H4 (cell line): ENCODE measurements at regions not wholly inside any gene's neighbourhood (a gene's known extent, or its start where the extent isn't known, plus 50 kb on each side); places are given as distances from the start of the nearest gene placed in this dataset.

Source experiments
- DNase-seq: peaks from one replicate; pipeline ENCODE4 v3.0.0-alpha.2; 2015; ENCODE audit warnings: low spot score

- DNase-seq, result no peak
Measured at GRCh38 chr11:131234221-131234620, 136.2 kb upstream of the NTM start.

DNA sequence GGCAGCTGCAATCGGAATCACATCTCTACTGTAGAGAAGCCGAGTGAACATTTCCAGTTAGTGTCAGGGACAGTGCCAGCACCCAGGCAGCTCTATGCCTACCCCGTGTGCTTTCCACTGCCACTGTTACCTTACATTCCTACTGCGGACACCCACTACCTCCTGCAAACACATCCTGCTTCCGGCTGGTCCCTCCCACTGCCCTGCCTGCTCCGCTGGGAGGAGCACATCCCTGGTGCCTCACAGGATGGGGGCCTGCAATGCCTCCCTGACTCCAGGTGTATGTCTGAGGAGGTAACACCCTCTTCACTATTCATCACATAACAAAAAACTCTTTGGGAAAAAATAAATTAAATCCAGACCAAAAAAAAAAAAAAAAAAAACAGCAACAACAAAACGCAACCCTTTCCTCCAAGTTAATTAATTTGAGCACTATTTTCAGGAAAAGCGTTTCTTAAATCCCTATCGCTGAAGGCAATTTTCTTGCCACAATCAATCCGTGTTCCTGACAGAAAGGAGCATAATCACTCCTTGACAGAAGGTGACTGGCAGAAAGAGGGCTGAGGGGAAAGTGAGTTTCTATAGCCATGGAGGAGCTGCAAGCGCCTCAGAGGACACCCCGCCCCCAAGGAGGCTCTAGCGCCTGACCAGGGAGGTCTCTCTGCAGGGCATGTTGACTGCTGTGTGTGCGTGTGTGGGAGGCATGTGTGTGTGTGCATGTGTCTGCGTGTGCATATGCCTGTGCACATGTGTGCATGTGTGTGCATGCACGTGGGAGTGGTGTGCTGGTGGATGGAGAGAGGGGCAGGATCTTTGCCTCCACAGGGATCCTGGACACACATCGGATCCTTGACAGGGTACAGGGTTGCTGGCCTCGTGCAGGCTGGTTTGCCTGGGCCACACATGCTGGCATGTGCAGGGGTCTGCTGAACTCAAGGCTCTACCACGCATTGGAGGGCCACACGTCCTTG is 134.8 kb upstream of the NTM start:
- no peak for DNase-seq

DNA sequence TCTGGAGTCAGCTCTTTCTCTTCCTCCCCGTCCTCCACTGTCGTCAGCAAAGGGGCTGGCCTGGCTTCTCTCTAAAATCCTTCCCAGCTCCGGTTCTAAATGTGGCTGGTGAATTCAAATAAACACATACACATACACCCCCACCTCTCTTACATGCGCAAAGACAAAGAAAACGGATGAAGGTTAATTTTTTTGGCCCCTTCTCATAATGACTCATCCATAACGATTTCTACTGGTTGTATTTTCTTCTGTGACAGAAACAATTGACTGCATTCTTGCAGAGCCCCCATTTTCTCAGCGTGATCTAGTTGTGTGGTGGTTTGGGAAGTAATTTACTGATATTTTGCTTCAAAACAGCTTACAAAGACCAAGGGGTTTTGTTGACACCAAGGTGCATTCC is 130.0 kb upstream of the NTM start:
- peak; percentile 50 for DNase-seq

DNA sequence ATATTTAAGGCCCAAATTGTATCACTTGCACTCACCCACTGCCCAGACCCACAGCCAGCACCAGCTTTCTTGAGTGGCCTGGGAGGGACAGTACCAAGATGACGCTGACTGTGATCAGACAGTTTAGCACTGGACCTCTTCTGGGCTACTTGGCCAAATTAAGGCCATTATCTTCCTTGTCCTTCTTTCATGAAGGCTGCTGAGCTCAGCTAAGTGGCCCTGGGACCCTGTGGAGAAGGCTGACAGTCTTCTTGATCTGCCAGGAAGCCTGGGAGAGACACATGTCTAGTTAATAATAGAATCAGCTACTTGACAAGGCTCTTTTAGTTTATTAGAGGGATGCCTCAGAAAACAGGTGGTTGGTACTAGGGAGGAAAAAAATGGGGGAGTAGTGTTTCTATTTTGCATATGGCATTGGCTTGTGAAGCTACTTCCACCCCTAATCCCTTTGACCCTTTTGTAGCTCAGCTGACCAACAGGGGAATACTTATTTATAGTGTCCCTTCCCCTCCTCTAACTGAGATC is 127.9 kb upstream of the NTM start:
- DNase-seq, result no peak

GRCh38 chr11:131246156-131246555 is 124.3 kb upstream of the NTM start:
- DNase-seq, result no peak

DNA sequence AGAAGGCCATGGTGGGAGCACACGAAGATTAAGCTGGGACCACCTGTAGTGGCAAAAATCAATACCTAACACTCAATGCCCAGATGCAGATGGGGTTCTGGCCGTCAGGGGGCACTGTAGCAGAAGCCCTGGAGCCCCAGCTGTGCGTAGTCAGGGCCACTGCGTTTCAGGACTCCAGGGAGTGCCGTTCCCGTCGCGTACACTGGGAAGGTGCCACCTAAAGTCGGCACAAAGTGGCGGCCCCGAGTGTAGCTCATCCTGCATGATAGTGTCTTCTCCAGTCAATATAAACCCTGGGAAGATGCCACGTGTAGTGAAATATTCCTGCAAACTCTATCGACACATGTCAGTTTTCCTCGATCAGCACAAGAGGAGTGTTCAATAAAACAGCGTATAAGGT is 123.8 kb upstream of the NTM start:
- DNase-seq, result no peak

- peak; percentile 14 for DNase-seq
Measured at GRCh38 chr11:131248588-131248987, 121.8 kb upstream of the NTM start.

GRCh38 chr11:131253142-131253655 is 117.2 kb upstream of the NTM start:
- DNase-seq, result no peak

DNA sequence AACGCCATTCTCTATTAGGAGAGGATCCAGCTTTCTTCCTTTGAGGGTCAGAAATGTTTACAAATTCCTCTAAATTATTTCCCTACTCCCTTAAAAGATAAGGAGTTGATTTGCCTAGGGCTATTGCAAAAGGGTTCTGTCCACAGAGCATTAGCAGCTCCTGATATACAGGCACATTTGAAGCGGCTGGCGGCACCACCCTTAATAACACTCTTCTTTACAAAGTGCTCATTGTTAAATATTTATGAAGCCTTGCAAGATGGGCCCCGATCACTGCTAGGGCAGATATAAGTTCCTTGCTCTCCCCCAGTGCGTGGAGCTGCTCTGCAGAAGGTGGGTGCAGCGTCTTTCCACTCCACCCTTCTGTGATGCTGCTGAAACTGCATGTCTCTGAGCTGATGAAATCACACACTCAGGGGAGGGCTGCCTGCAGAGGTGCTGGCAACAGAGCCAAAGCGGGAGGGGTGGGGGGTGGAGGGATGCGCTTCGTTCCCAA is 116.7 kb upstream of the NTM start:
- peak; percentile 57 for DNase-seq

- no peak for DNase-seq
Measured at GRCh38 chr11:131254254-131254653, 116.2 kb upstream of the NTM start.

DNA sequence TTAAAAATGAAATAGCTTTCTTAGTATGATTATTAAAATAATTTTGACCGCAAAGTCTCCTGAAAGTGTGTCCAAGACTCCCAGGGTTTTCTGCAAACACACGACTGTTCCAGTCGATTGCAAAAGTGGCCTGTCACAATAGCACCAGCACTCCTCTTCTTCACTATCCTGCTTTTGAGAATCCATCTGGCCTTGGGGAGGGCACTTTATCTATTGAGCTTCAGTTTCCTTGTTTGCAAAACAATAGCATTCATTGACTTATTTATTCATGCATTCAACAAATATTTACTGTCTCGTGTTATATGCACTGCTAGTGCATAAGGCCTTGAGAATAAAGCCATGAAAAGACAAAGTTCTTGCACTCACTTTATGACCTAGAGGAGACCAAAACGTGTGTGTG is 96.2 kb upstream of the NTM start:
- DNase-seq, result no peak

DNA sequence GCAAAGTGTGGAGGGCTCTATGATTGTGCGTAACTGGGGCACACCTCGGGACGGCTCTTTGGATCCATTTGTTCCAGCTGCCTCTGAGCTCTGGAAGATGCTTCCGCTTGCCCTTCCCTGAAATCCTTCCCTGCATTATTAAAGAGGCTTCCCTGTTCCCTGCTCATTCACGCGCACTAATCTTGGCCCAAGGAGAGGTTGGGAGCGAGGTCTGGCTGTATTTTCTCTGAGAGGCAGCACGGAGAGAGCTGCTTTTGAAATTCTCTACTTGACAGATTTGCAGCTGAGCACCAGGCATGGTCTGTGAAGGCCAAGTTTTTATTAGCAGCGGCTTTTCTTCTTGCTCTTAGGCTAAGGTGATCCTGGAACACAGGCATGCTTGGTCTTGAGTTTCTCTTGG is 94.8 kb upstream of the NTM start:
- no peak for DNase-seq

- DNase-seq, result no peak
Measured at GRCh38 chr11:131278472-131278871, 91.9 kb upstream of the NTM start.

DNA sequence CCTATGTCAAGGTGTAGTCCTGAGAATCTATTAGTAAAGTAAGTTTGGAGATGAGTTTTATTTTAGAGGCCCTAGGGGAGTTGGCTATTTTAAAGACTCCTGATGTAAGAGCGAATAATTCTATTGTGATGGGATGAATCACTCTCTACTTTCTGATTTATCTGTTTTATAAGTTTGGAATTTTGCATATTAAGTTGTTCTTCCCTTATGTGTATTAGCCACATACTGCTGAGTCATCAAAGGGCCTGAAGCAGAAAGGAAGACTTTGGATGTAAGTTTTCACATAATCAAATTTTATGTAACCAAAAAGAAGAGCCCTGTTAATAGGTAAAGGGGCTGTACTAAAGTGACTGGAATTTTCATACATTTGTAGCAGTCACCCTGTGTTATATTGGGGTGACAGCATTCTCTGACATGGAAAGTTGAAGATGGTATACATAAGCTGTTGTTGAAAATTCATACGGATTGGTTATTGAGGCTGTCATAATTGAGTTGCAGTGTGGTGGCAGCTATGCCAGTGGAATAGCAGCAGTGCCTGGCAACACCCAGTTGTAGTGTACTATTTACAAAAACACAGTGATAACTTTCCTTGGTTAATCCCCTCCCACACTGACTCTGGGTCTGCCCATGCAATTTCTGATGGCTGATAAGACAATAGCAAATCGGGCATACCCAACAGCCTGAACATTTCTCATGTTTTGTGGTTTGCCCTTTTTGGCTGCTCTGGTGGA is 90.6 kb upstream of the NTM start:
- no peak for DNase-seq

DNA sequence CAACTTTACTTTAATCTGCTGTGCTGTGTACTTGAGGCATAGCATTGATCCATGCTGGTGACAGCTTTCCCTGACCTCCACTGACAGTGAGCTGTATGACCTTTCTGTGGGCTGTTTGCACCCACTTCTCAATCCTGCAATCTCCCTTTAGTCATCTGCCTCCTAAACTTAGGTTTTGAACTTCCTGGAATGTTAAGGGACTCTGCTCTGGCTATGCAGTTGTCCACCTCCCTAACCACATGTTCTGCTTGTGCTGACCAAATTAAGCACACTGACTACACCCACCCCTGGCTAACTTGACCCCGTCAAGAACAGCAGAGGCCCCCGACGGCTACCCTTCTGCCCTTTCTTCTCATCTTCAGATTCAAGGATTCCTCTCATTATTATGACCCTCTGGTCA is 89.1 kb upstream of the NTM start:
- no peak for DNase-seq

DNA sequence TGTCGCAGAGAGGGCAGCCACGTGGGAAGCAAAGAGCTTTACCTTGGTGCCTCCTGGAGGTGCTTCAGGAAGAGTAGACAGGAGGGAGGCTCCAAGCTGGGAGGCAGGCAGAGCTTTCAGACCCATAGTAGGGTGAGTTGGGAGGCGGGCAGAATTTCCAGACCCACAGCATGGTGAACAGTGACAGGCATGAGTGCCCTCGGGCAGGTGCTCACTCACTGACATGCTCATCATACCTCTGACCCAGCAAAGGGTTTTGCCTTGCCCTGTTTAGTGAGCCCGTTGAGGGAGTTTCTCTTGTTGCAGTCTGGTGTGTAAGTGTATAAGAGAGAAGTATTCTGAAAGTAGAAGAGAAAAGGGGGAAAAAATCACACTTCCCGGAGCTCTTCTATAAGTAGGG is 86.4 kb upstream of the NTM start:
- DNase-seq, result no peak

DNA sequence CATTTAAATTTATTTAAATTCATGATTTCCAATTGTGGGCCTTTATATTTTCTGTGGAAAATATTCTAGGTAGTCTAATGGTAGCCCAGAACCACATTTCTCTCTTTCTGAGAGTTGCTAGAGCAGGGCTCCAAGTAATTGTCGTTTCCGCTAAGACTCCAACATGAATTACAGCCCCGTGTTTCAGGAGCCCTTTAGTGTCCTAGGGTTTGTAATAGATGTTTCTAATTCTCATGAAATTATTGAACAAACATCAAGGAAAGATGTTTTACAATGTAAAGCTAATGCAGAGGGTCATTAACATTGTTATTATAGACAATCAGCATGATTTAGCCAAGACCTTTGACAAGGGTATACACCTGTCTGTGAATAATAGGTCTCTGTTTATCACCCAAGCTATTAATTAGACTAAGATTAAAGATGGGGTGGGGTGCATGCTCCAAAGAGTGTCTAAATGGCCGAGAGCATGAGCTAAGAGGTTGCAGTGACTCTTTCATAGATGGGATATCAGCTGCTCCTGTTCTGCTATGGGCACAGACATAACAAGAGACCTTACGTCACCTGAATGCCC is 81.8 kb upstream of the NTM start:
- no peak for DNase-seq

- no peak for DNase-seq
Measured at GRCh38 chr11:131290185-131290584, 80.2 kb upstream of the NTM start.

GRCh38 chr11:131295986-131296385 is 74.4 kb upstream of the NTM start:
- DNase-seq, result no peak

- no peak for DNase-seq
Measured at GRCh38 chr11:131297441-131297840, 73.0 kb upstream of the NTM start.

DNA sequence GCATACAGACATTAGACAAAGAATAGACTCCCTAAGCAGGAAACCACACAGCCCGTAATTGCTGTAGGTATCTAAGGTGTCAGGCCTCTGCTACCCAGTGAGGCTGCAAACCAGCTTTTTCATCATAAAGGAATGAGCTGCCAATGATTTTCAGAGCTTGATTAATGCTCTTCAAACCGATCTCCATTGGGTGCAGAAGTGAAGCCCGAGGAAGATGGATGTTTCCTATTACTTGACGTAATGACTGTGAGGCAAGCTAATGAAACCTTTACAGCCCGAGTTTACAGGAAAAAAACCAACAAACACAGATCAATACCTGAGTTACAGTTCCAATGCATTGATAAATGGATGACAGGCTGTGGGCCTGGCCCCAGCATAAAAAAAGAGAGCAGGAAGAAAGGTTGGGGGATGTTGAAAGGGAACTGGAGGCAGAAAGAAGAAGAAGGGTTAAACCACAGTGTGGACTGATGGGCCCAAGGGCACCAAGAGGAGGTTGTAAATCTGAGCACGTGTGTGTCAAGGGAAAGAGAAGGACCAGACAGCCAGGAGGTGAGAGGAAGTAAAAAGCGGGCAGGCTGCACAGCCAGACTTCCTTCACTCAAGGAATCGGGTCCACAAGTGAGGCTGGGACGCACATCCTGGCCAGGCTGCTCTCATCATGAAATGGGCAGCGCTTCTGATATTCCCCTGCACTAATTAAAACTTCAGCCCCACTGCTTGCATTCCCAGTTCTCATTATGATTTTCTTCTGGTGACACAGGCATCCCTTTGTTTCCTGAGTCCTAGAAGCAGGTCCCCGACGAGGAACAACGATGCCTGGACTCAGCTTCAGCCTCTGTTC is 70.6 kb upstream of the NTM start:
- no peak for DNase-seq
